K562 (cell line): ENCODE measurements at regions not wholly inside any gene's neighbourhood (a gene's known extent, or its start where the extent isn't known, plus 50 kb on each side); places are given as distances from the start of the nearest gene placed in this dataset.
A peak's percentile ranks its signal among the peaks of the same experiment; 100 is the strongest.

Source experiments
- AFF4 ChIP-seq: sonication (generic); formaldehyde crosslinking; IDR thresholded peaks from 2 replicates; pipeline ENCODE4 v1.8.0; 2023; ENCODE audit warnings: mild to moderate bottlenecking, missing genetic modification reagents
- BMI1 ChIP-seq: fragments of 150-350 bp; IDR thresholded peaks from 2 replicates; pipeline ENCODE4 v1.6.1; 2014; ENCODE audit warnings: low read length
- E2F4 ChIP-seq: sonication (generic); formaldehyde crosslinking; IDR thresholded peaks from 2 replicates; pipeline ENCODE4 v1.8.0; 2022; ENCODE audit warnings: mild to moderate bottlenecking, low read depth, missing genetic modification reagents
- ERF ChIP-seq: fragments of 450-650 bp; formaldehyde crosslinking; IDR thresholded peaks from 2 replicates; pipeline ENCODE4 v1.4.0; 2020; ENCODE audit warnings: mild to moderate bottlenecking, mixed read lengths
- GTF2F1 ChIP-seq: IDR thresholded peaks from 2 replicates; pipeline ENCODE4 v1.6.1; 2011; ENCODE audit warnings: low read depth, low read length, improper control_type of control experiment
- HDAC8 ChIP-seq: fragments of 450-650 bp; IDR thresholded peaks from 2 replicates; pipeline ENCODE4 v1.6.1; 2016; ENCODE audit warnings: mild to moderate bottlenecking, missing genetic modification characterization, moderate library complexity, missing compliant biosample characterization
- HNRNPH1 ChIP-seq: fragments of 200-400 bp; formaldehyde crosslinking; optimal IDR thresholded peaks from 2 replicates; pipeline ENCODE3; 2017; ENCODE audit warnings: low read depth, mild to moderate bottlenecking, low read length, moderate library complexity
- ID3 ChIP-seq, 2 experiments: fragments of 250-450 bp in 1 of 2; fragments of 450-650 bp in 1 of 2; sonication (Bioruptor Pico) in 1 of 2; IDR thresholded peaks; 2 replicates each; pipeline versions ENCODE4 v1.6.1 to v1.8.0; 2016 to 2021; ENCODE audit warnings: mild to moderate bottlenecking in 2 of 2, moderate library complexity in 2 of 2, missing compliant biosample characterization in 1 of 2, missing genetic modification characterization in 1 of 2
- LEF1 ChIP-seq: fragments of 450-650 bp; IDR thresholded peaks from 2 replicates; pipeline ENCODE4 v1.6.1; 2016; ENCODE audit warnings: mild to moderate bottlenecking
- NCOA6 ChIP-seq: fragments of 450-650 bp; IDR thresholded peaks from 2 replicates; pipeline ENCODE4 v1.6.1; 2017; ENCODE audit warnings: mild to moderate bottlenecking
- RFX5 ChIP-seq: IDR thresholded peaks from 2 replicates; pipeline ENCODE4 v1.6.1; 2011; ENCODE audit warnings: low read depth, mild to moderate bottlenecking, improper control_type of control experiment, low read length
- TAF9B ChIP-seq: fragments of 450-650 bp; IDR thresholded peaks from 2 replicates; pipeline ENCODE4 v1.6.1; 2018; ENCODE audit warnings: mild to moderate bottlenecking; ENCODE audit not compliant: partially characterized antibody
- ZBTB7A ChIP-seq: IDR thresholded peaks from 2 replicates; pipeline ENCODE4 v1.6.1; 2011; ENCODE audit warnings: low read depth, mild to moderate bottlenecking, low read length, moderate library complexity, borderline replicate concordance; ENCODE audit not compliant: control insufficient read depth
- ZNF212 ChIP-seq: fragments of 450-650 bp; formaldehyde crosslinking; IDR thresholded peaks from 2 replicates; pipeline ENCODE4 v1.4.0; 2020; ENCODE audit warnings: mild to moderate bottlenecking
- ZNF512 ChIP-seq: IDR thresholded peaks from 2 replicates; pipeline ENCODE4 v1.6.1; 2016; ENCODE audit warnings: missing genetic modification characterization, missing compliant biosample characterization
- ZNF644 ChIP-seq: fragments of 200-800 bp; sonication (Bioruptor generic); IDR thresholded peaks from 2 replicates; pipeline ENCODE4 v1.6.1; 2016; ENCODE audit warnings: low read depth, missing genetic modification characterization, missing compliant biosample characterization
- ZNF76 ChIP-seq: fragments of 250-450 bp; sonication (Bioruptor Pico); IDR thresholded peaks from 2 replicates; pipeline ENCODE4 v1.4.0; 2020; ENCODE audit warnings: mild to moderate bottlenecking, moderate library complexity, borderline replicate concordance
- ZNF766 ChIP-seq: fragments of 200-800 bp; sonication (Bioruptor generic); conservative IDR thresholded peaks from 2 replicates; pipeline ENCODE4 v1.6.1; 2016; ENCODE audit warnings: missing genetic modification characterization, missing compliant biosample characterization

- TF ChIP-seq LEF1 (no peak), E2F4 (CRISPR knock-in tag) (no peak), NCOA6 (no peak), HNRNPH1 (no peak), HDAC8 (tag) (no peak), GTF2F1 (no peak), RFX5 (no peak), BMI1 (no peak), ZNF212 (CRISPR knock-in tag) (no peak), AFF4 (no peak), ZNF644 (0 out of 2 replicates have a peak, but pooled peaks have one; percentile 10), ERF (no peak), ZNF76 (CRISPR knock-in tag) (no peak), TAF9B (peak; percentile 1), ZNF766 (CRISPR knock-in tag) (0 out of 2 replicates have a peak, but pooled peaks have one; percentile 10), ZBTB7A (no peak), ID3 (CRISPR knock-in tag; IDR thresholded peaks at IDR 0.05) (no peak), ID3 (tag; IDR thresholded peaks at IDR 0.05) (no peak), ZNF512 (no peak)
These were observed 114.3 kb upstream of the BTN3A2 start (continued) for GRCh38 chr6:26250698-26251044.
